ENCODE measurements at regions not wholly inside any gene's neighbourhood (a gene's known extent, or its start where the extent isn't known, plus 50 kb on each side); places are given as distances from the start of the nearest gene placed in this dataset.
A peak's percentile ranks its signal among the peaks of the same experiment; 100 is the strongest.
"Not testable (repeated sequence)": the region's sequence is repeated elsewhere in the genome, so short reads cannot be mapped to it uniquely, and the experiment has no call there.

- DNase-seq: no peak
Measured at GRCh38 chr5:6548756-6549285, 84.0 kb downstream of the NSUN2 start.

DNA sequence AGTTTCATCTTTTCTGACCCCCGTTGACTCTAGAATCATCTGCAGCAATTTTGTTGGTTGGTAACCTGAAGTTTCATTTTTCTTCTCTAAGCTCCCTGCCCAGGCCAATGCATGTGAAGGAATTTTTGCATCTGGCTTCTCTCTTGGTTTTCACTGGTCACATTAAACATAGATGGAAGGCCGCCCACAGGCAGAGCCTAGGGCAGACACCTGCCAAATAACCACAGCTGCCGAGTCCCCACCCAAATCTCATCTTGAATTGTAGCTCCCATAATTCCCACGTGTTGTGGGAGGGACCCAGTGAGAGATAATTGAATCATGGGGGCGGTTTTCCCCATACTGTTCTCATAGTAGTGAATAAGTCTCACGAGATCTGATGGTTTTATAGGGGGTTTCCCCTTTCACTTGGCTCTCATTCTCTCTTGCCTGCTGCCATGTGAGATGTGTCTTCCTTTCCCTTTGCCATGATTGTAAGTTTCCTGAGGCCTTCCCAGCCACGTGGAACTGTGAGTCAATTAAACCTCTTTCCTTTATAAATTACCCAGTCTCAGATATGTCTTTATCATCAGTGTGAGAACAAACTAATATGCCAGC is 84.8 kb downstream of the NSUN2 start:
- not testable (repeated sequence) for DNase-seq

- no peak for DNase-seq
Measured at GRCh38 chr5:6547498-6547897, 85.3 kb downstream of the NSUN2 start.

DNA sequence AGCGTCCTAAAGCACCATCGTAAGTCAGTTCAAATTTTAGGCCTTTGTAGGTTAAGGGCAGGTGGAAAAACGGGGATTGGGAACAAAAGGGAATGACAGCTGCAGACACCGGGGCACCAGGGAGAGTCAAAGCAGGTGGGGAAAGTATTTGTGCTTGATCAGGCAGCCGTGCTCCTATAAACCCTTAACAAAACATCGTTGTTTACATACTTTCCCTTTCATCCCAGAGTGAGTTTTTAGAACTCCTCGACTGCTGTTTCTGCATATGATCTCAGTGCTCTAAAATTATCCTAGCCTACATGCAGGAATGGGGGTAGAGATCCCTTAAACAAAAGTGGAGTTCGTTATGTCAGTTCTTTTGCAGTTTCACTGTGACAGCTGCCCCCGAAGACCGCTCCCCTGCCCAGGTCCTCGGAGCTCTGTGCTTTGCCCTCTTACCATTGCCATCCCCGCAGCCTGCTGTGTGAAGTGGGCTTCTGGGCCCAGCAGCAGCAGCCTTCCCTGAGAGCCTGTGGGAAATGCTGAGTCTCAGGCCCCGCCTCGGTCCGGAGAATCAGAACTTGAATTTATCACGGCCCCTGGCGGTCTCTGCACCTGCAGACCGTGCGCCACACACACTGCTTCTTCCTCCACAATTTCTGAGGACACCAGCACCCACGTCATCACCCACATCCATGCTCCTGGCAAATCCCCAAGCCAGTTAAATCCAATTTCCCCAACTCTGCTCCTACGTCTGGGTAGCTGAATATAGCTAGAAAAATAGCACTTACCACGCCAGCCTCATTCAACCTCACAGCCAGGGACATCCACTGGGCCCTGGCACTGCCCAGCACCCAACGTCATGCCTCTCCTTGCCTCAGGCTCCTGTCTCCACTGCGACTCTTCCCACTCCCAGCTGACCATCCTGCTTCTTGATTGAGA is 86.8 kb downstream of the NSUN2 start:
- peak; percentile 45 to 67 for DNase-seq

- DNase-seq: no peak
Measured at GRCh38 chr5:6545036-6545693, 87.7 kb downstream of the NSUN2 start.

DNA sequence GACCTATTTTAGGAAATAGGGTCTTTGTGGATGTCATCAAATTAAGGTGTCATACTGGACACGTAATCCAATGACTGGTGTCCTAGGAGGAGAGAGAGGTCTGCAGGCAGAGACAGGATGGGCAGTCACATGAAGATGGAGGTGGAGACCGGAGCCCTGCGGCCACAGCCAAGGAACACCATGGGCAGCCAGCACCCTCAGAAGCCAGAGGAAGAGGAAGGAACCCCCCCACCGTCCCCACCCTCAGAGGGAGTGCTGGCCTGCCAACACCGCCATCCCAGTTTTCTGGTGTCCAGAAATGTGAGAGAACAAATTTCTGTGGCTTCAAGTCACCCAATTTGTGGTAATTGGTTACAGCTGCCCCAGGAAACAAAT is 88.3 kb downstream of the NSUN2 start:
- no peak for DNase-seq

Measured in NCI-H187 (cell line).